Smooth muscle cell (in vitro differentiated cells): ENCODE measurements at regions not wholly inside any gene's neighbourhood (a gene's known extent, or its start where the extent isn't known, plus 50 kb on each side); places are given as distances from the start of the nearest gene placed in this dataset.

Experiments
- DNase-seq: peaks from one replicate; lab custom pipeline; 2025; ENCODE audit not compliant: unreplicated experiment; lab: John Stamatoyannopoulos, UW
- H2AFZ ChIP-seq: fragments of 200-600 bp; sonication (generic); 2 replicates; pipeline ENCODE4 v1.6.0; 2016; ENCODE audit warnings: antibody characterized with exemption, low read depth, mild to moderate bottlenecking
- H3F3A ChIP-seq: fragments of 200-600 bp; sonication (generic); 2 replicates; pipeline ENCODE4 v1.6.0; 2017; ENCODE audit warnings: antibody characterized with exemption, low read depth
- H3K27ac ChIP-seq: fragments of 200-600 bp; sonication (generic); 2 replicates; pipeline ENCODE4 v1.5.1; 2016; ENCODE audit warnings: low read depth, mild to moderate bottlenecking
- H3K27me3 ChIP-seq: fragments of 200-600 bp; sonication (generic); 2 replicates; pipeline ENCODE4 v1.6.1; 2016; ENCODE audit warnings: low read depth, mild to moderate bottlenecking
- H3K36me3 ChIP-seq: fragments of 200-600 bp; sonication (generic); 2 replicates; pipeline ENCODE4 v1.5.1; 2016; ENCODE audit warnings: low read depth
- H3K4me1 ChIP-seq: fragments of 200-600 bp; sonication (generic); 2 replicates; pipeline ENCODE4 v1.5.1; 2016; ENCODE audit warnings: low read depth
- H3K4me2 ChIP-seq: fragments of 200-600 bp; sonication (generic); 2 replicates; pipeline ENCODE4 v1.6.0; 2016; ENCODE audit warnings: mild to moderate bottlenecking
- H3K4me3 ChIP-seq: fragments of 200-600 bp; sonication (generic); 2 replicates; pipeline ENCODE4 v1.5.1; 2016; ENCODE audit warnings: mild to moderate bottlenecking
- H3K79me2 ChIP-seq: fragments of 200-600 bp; sonication (generic); 2 replicates; pipeline ENCODE4 v1.6.0; 2016; ENCODE audit warnings: low read depth, mild to moderate bottlenecking
- H3K9ac ChIP-seq: fragments of 200-600 bp; sonication (generic); 2 replicates; pipeline ENCODE4 v1.6.0; 2016; ENCODE audit warnings: low read depth
- H3K9me3 ChIP-seq: fragments of 200-600 bp; sonication (generic); replicated peaks from 2 replicates; pipeline ENCODE4 v1.5.1; 2016; ENCODE audit warnings: low read depth
- H4K20me1 ChIP-seq: fragments of 200-600 bp; sonication (generic); 2 replicates; pipeline ENCODE4 v1.6.0; 2016; ENCODE audit warnings: low read depth
- WGBS: methylation state at CpG from one replicate; pipeline ENCODE4 v1.1.7; 2016; ENCODE audit warnings: low lambda C conversion rate; 5-methylcytosine and 5-hydroxymethylcytosine counted together
- TF ChIP-seq, protein P1 (sequence below): fragments of 200-600 bp; sonication (generic); IDR thresholded peaks from 2 replicates; pipeline ENCODE4 v1.5.1; 2017; ENCODE audit warnings: borderline replicate concordance, mild to moderate bottlenecking, antibody characterized with exemption; ENCODE audit not compliant: insufficient read depth, poor library complexity, severe bottlenecking

- Histone ChIP-seq H3K9ac (no peak overlapping the region), H3K4me3 (no peak overlapping the region), H3K79me2 (no peaks in the 10 kb centered on the region), H3K9me3 (no peaks in the 10 kb centered on the region), H2AFZ (no peak overlapping the region), H3K36me3 (no peaks in the 10 kb centered on the region), H3K4me2 (no peak overlapping the region), H3K27ac (no peak overlapping the region), H3F3A (no peaks in the 10 kb centered on the region), H4K20me1 (no peaks in the 10 kb centered on the region), H3K4me1 (peaks cover 17% of the 10 kb centered on the region), H3K27me3 (no peaks in the 10 kb centered on the region)
- WGBS: 89% methylated on average over 1 of the region's 1 CpG
- DNase-seq: no peak
- TF ChIP-seq, protein P1, sequence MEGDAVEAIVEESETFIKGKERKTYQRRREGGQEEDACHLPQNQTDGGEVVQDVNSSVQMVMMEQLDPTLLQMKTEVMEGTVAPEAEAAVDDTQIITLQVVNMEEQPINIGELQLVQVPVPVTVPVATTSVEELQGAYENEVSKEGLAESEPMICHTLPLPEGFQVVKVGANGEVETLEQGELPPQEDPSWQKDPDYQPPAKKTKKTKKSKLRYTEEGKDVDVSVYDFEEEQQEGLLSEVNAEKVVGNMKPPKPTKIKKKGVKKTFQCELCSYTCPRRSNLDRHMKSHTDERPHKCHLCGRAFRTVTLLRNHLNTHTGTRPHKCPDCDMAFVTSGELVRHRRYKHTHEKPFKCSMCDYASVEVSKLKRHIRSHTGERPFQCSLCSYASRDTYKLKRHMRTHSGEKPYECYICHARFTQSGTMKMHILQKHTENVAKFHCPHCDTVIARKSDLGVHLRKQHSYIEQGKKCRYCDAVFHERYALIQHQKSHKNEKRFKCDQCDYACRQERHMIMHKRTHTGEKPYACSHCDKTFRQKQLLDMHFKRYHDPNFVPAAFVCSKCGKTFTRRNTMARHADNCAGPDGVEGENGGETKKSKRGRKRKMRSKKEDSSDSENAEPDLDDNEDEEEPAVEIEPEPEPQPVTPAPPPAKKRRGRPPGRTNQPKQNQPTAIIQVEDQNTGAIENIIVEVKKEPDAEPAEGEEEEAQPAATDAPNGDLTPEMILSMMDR: no peak
Measured at GRCh38 chr5:158593925-158594324, 505.8 kb downstream of the EBF1 start.

DNA sequence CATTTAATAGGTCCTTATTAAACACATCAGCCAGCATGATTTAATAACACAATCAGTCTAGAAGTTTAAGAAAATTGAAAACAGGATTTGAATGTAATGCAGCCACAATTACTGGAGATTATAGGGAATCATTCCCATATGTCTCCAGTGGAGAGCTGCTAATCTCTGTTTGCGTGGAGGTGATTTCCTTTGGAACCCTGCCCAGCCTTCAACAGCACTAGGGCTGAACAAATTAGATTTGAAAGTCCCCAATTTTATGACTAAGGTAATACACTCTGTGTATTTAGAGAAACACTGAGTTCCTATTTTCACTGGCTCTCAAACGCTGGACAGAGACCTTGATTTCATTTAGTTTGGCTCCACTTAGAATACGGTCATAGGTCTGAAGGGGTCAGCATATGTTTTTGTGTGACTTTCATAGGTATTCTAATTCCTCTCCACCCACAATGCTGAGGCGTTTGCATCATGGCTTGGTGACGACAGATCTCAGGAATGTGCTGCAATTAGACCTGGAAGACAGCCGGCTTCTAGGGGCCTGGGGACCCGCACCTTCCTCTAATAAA lies 508.3 kb downstream of the EBF1 start:
- peaks cover 17% of the 10 kb centered on the region for H3K4me1 ChIP-seq
- H3K9me3 ChIP-seq: no peaks in the 10 kb centered on the region
- H3K9ac ChIP-seq: no peak overlapping the region
- TF ChIP-seq, protein P1: no peak
- H4K20me1 ChIP-seq: no peaks in the 10 kb centered on the region
- no peak overlapping the region for H2AFZ ChIP-seq
- H3K79me2 ChIP-seq: no peaks in the 10 kb centered on the region
- peak overlapping the region; percentile 53 for H3K4me2 ChIP-seq
- H3K27me3 ChIP-seq: no peaks in the 10 kb centered on the region
- WGBS: 11% methylated on average over 7 of the region's 7 CpGs
- H3F3A ChIP-seq: no peaks in the 10 kb centered on the region
- H3K27ac ChIP-seq: no peak overlapping the region
- no peaks in the 10 kb centered on the region for H3K36me3 ChIP-seq
- no peak for DNase-seq
- H3K4me3 ChIP-seq: no peak overlapping the region

DNA sequence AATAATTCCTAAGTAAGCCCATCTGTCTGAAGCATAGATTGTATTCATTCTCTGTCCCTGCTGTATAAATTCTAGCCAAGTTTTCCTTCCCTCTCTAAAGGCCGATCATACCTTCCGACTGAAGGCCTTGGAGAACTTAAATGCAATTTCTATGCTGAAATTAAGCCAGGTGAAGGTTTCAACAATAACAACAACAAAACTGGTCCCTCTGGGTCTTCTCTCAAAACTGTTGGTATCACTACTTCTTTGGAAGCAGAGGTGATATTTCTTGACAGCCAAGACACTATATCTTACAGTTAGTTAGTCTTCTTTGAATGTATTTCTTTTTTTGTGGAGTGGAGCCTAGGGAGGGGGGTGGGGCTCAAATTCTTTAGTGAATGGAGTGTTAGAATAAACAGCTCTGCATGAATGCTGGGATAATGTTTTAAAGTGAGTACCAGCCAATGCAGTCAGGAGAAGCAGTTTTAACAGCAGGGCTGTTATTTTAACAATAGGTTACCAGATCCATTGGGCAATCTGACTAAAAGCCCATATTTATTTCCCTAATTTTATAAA lies 508.9 kb downstream of the EBF1 start:
- TF ChIP-seq, protein P1: no peak
- H3K4me2 ChIP-seq: peak overlapping the region; percentile 53
- WGBS: 96% methylated on average over 2 of the region's 2 CpGs

GRCh38 chr5:158589939-158590338 lies 509.8 kb downstream of the EBF1 start:
- Histone ChIP-seq H3F3A (no peaks in the 10 kb centered on the region), H4K20me1 (no peaks in the 10 kb centered on the region), H3K4me3 (no peak overlapping the region), H3K9ac (no peak overlapping the region), H3K4me1 (peaks cover 17% of the 10 kb centered on the region), H2AFZ (no peak overlapping the region), H3K36me3 (no peaks in the 10 kb centered on the region), H3K79me2 (no peaks in the 10 kb centered on the region), H3K27ac (no peak overlapping the region), H3K4me2 (no peak overlapping the region), H3K9me3 (no peaks in the 10 kb centered on the region), H3K27me3 (no peaks in the 10 kb centered on the region)
- TF ChIP-seq, protein P1: no peak
- 51% methylated on average over 3 of the region's 3 CpGs for WGBS
- no peak for DNase-seq

More for the DNA sequence above, 508.9 kb downstream of the EBF1 start:
- Histone ChIP-seq H3K79me2 (no peaks in the 10 kb centered on the region), H3K4me1 (peaks cover 17% of the 10 kb centered on the region), H3K9ac (no peak overlapping the region), H3K27me3 (no peaks in the 10 kb centered on the region), H3K9me3 (no peaks in the 10 kb centered on the region), H3K4me3 (no peak overlapping the region), H3K27ac (no peak overlapping the region), H3K36me3 (no peaks in the 10 kb centered on the region), H3F3A (no peaks in the 10 kb centered on the region), H4K20me1 (no peaks in the 10 kb centered on the region), H2AFZ (no peak overlapping the region)
- DNase-seq: no peak
